WTC11 (cell line): ENCODE measurements at regions not wholly inside any gene's neighbourhood (a gene's known extent, or its start where the extent isn't known, plus 50 kb on each side); places are given as distances from the start of the nearest gene placed in this dataset.

ENCODE experiments used
- ATAC-seq: fragments of 200-7000 bp; cut with Tn5 transposase; 2 replicates; pipeline ENCODE4 v1.10.0; 2021; ENCODE audit warnings: mild to moderate bottlenecking, moderate library complexity
- CTCF ChIA-PET: fragments of 300-600 bp; sonication (Branson Sonifier 250); formaldehyde crosslinking; loops from one replicate; lab custom pipeline; 2021; ENCODE audit warnings: antibody characterized with exemption; lab: Charles Lee
- POLR2A ChIA-PET: fragments of 350-600 bp; sonication (Branson Sonifier 250); formaldehyde crosslinking; loops from one replicate; lab custom pipeline; 2021; ENCODE audit warnings: antibody characterized with exemption; lab: Charles Lee
- DNase-seq: peaks from one replicate; pipeline ENCODE4 v3.0.0; 2021; ENCODE audit warnings: low spot score
- H3K27ac Mint-ChIP-seq: 2 replicates; pipeline ENCODE4 v1.8.0; 2021; ENCODE audit warnings: mixed read lengths
- H3K27me3 Mint-ChIP-seq: 2 replicates; pipeline ENCODE4 v1.8.0; 2021; ENCODE audit warnings: low read depth, mild to moderate bottlenecking, moderate library complexity, mixed read lengths
- H3K36me3 Mint-ChIP-seq: 2 replicates; pipeline ENCODE4 v1.8.0; 2021; ENCODE audit warnings: mixed read lengths
- H3K4me1 Mint-ChIP-seq: 2 replicates; pipeline ENCODE4 v1.8.0; 2022; ENCODE audit warnings: mixed read lengths
- H3K4me3 Mint-ChIP-seq: 2 replicates; pipeline ENCODE4 v1.8.0; 2021; ENCODE audit warnings: mild to moderate bottlenecking, moderate library complexity, mixed read lengths
- H3K9me3 Mint-ChIP-seq: 2 replicates; pipeline ENCODE4 v1.8.0; 2021; ENCODE audit warnings: mixed read lengths
- CBFB ChIP-seq: sonication (generic); formaldehyde crosslinking; IDR thresholded peaks from 2 replicates; pipeline ENCODE4 v1.8.1; 2022; ENCODE audit warnings: mild to moderate bottlenecking, low read depth, missing genetic modification reagents
- CTCF ChIP-seq: fragments of 200-600 bp; IDR thresholded peaks from 2 replicates; pipeline ENCODE4 v1.8.0; 2022; ENCODE audit warnings: antibody characterized with exemption
- E2F5 ChIP-seq: sonication (generic); formaldehyde crosslinking; IDR thresholded peaks from 2 replicates; pipeline ENCODE4 v1.8.1; 2022; ENCODE audit warnings: mild to moderate bottlenecking, moderate library complexity, missing genetic modification reagents
- FOXK1 ChIP-seq: sonication (generic); formaldehyde crosslinking; IDR thresholded peaks from 2 replicates; pipeline ENCODE4 v1.8.0; 2022; ENCODE audit warnings: mild to moderate bottlenecking, moderate library complexity, missing genetic modification reagents
- KAT7 ChIP-seq: sonication (generic); formaldehyde crosslinking; IDR thresholded peaks from 2 replicates; pipeline ENCODE4 v1.8.1; 2023; ENCODE audit warnings: missing genetic modification reagents, mild to moderate bottlenecking, borderline replicate concordance
- NFYB ChIP-seq: sonication (generic); formaldehyde crosslinking; conservative IDR thresholded peaks from 2 replicates; pipeline ENCODE4 v1.8.0; 2022; ENCODE audit warnings: low read depth, missing genetic modification reagents
- NR1H2 ChIP-seq: sonication (generic); formaldehyde crosslinking; IDR thresholded peaks from 2 replicates; pipeline ENCODE4 v1.9.0; 2021; ENCODE audit warnings: mild to moderate bottlenecking, moderate library complexity, missing genetic modification reagents
- NR2C2 ChIP-seq: sonication (generic); formaldehyde crosslinking; IDR thresholded peaks from 2 replicates; pipeline ENCODE4 v1.8.0; 2022; ENCODE audit warnings: mild to moderate bottlenecking, missing genetic modification reagents
- PRDM15 ChIP-seq: sonication (generic); formaldehyde crosslinking; IDR thresholded peaks from 2 replicates; pipeline ENCODE4 v1.8.0; 2022; ENCODE audit warnings: missing genetic modification reagents
- PRRX2 ChIP-seq: fragments of 250-450 bp; sonication (Bioruptor Pico); IDR thresholded peaks from 2 replicates; pipeline ENCODE4 v1.8.0; 2021; ENCODE audit warnings: mild to moderate bottlenecking
- RORB ChIP-seq: fragments of 250-450 bp; sonication (Bioruptor Pico); IDR thresholded peaks from 2 replicates; pipeline ENCODE4 v1.9.0; 2021; ENCODE audit warnings: mild to moderate bottlenecking
- SMAD3 ChIP-seq: sonication (generic); formaldehyde crosslinking; IDR thresholded peaks from 2 replicates; pipeline ENCODE4 v1.8.0; 2022; ENCODE audit warnings: missing genetic modification reagents, mild to moderate bottlenecking, borderline replicate concordance
- SOX15 ChIP-seq: fragments of 250-450 bp; sonication (Bioruptor Pico); IDR thresholded peaks from 2 replicates; pipeline ENCODE4 v1.9.0; 2021; ENCODE audit warnings: mild to moderate bottlenecking
- TCF7 ChIP-seq: sonication (generic); formaldehyde crosslinking; IDR thresholded peaks from 2 replicates; pipeline ENCODE4 v1.8.0; 2022; ENCODE audit warnings: mild to moderate bottlenecking, low read depth, missing genetic modification reagents, moderate library complexity
- TP53 ChIP-seq: sonication (generic); formaldehyde crosslinking; IDR thresholded peaks from 2 replicates; pipeline ENCODE4 v1.8.1; 2023; ENCODE audit warnings: mild to moderate bottlenecking, missing genetic modification reagents
- ZMAT4 ChIP-seq: fragments of 250-450 bp; sonication (Bioruptor Pico); IDR thresholded peaks from 2 replicates; pipeline ENCODE4 v1.9.0; 2021; ENCODE audit warnings: mild to moderate bottlenecking
- ZNF138 ChIP-seq: sonication (generic); formaldehyde crosslinking; conservative IDR thresholded peaks from 2 replicates; pipeline ENCODE4 v1.8.1; 2022; ENCODE audit warnings: mild to moderate bottlenecking, moderate library complexity, missing genetic modification reagents
- ZNF219 ChIP-seq: sonication (generic); formaldehyde crosslinking; IDR thresholded peaks from 2 replicates; pipeline ENCODE4 v1.8.0; 2023; ENCODE audit warnings: missing genetic modification reagents, mild to moderate bottlenecking, borderline replicate concordance
- ZNF232 ChIP-seq: sonication (generic); formaldehyde crosslinking; IDR thresholded peaks from 2 replicates; pipeline ENCODE4 v1.8.0; 2022; ENCODE audit warnings: mild to moderate bottlenecking, missing genetic modification reagents
- ZNF317 ChIP-seq: sonication (generic); formaldehyde crosslinking; IDR thresholded peaks from 2 replicates; pipeline ENCODE4 v1.8.1; 2023; ENCODE audit warnings: low read depth, mild to moderate bottlenecking, moderate library complexity, missing genetic modification reagents, borderline replicate concordance
- ZNF416 ChIP-seq: fragments of 250-450 bp; sonication (Bioruptor Pico); IDR thresholded peaks from 2 replicates; pipeline ENCODE4 v1.9.0; 2021; ENCODE audit warnings: mild to moderate bottlenecking, inconsistent platforms

GRCh38 chr12:58026426-58026825 lies 85.1 kb downstream of the ATP23 start (continued):
- TF ChIP-seq PRDM15 (CRISPR knock-in tag) (no peak), CTCF (no peak), ZNF416 (no peak), TP53 (no peak)

- ChIA-PET POLR2A (no interaction called here), CTCF (no interaction called here)
- TF ChIP-seq ZNF219 (CRISPR knock-in tag) (no peak), PRRX2 (CRISPR knock-in tag) (no peak), ZNF138 (no peak), ZNF317 (CRISPR knock-in tag) (no peak), ZNF232 (CRISPR knock-in tag) (no peak), NR1H2 (CRISPR knock-in tag) (no peak), SOX15 (CRISPR knock-in tag) (no peak), KAT7 (CRISPR knock-in tag) (no peak), TCF7 (no peak), E2F5 (CRISPR knock-in tag) (no peak), ZMAT4 (CRISPR knock-in tag) (no peak), ZNF416 (no peak), CBFB (CRISPR knock-in tag) (no peak), NR2C2 (CRISPR knock-in tag) (no peak), FOXK1 (CRISPR knock-in tag) (no peak), RORB (no peak), NFYB (CRISPR knock-in tag) (no peak), SMAD3 (CRISPR knock-in tag) (no peak)
- H3K27ac Mint-ChIP-seq: no peak overlapping the region
- ATAC-seq (no peak), DNase-seq (no peak)
- peaks cover 41% of the 10 kb centered on the region for H3K9me3 Mint-ChIP-seq
- H3K36me3 Mint-ChIP-seq: peaks cover 13% of the 10 kb centered on the region
- H3K4me3 Mint-ChIP-seq: no peak overlapping the region
- no peaks in the 10 kb centered on the region for H3K4me1 Mint-ChIP-seq
- H3K27me3 Mint-ChIP-seq: no peaks in the 10 kb centered on the region
These were observed 85.8 kb downstream of the ATP23 start for GRCh38 chr12:58026897-58027891.
